DMS153 treated with DMSO at 0.1 percent for 48 hours (cell line): ENCODE measurements at regions not wholly inside any gene's neighbourhood (a gene's known extent, or its start where the extent isn't known, plus 50 kb on each side); places are given as distances from the start of the nearest gene placed in this dataset.
"Not testable (repeated sequence)": the region's sequence is repeated elsewhere in the genome, so short reads cannot be mapped to it uniquely, and the experiment has no call there.

Experiments
- DNase-seq: peaks from one replicate; lab custom pipeline; 2025; ENCODE audit not compliant: unreplicated experiment; lab: John Stamatoyannopoulos, UW

DNA sequence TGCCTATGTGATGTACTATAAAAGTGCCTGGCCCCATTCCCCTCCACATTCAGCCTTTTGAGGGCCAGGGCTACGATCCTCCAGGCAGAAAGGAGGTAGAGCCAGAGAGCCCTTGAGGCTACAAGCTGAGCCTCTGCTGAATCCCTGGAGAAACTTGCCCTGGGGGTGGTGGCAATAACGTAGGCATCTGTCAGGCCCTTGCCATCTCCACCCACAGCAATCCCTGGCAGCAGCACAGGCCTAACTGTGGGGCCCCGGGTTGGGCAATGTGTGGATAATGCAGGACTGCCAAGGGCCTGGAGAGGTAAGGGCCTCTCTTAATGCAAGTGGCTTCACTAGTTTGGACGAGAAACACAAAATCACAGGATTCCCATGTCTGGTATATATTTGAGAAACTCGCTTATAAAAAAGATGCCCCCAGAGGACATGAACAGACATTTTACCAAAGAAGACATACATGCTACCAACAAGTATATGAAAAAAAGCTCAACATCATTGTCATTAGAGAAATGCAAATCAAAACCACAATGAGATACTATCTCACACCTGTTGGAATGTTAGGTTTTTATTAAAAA, 99.0 kb downstream of the QRSL1 start:
- no peak for DNase-seq

DNA sequence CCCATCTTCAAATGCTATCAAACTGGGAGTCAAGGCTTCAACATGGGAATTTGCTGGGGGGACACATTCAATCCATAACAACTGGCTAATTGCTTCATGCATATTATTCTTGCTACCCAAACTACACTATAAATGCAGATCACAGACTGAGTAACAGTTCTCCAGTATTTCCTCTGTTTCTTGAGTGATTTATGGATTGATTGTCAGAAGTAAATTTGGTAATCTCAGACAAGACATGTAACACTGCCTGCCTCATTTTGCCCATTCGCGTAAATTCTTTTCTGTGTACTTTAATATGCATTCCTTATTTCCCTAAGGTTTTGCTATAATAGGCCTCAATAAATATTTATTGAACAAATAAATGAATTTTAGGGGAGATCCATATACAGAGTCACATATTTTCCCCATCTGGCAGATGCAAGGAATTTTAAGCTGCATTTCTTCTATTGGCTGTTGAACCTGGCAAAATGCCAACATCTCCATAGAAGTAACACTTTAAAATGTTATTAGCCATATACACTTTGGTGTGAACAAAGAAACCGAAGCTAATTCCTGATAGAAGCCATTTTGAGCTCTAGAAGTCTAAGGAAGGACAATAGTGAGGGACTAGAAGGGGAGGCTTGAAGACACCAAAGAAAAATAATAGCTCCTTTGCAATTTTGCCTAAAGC, 98.2 kb downstream of the QRSL1 start:
- DNase-seq, result no peak

DNA sequence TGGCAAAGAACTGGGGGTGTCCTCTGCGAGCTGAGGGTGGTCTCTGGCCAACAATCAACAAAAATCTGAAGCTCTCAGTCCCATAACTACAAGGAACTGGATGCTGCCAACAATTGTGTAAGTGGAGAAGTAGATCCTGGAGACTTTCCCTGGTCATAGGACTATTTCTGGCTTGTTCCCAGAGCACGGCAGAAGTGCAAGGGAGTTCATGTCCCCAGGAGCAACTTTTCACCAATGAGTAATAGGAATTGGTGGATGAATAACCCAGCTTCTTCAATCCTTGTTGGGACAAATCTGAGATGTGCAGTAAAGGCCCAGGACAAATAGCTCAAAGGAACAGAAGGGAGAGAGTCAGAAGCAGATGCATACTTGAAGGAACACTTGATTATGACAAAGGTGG, 95.5 kb downstream of the QRSL1 start:
- no peak for DNase-seq

DNA sequence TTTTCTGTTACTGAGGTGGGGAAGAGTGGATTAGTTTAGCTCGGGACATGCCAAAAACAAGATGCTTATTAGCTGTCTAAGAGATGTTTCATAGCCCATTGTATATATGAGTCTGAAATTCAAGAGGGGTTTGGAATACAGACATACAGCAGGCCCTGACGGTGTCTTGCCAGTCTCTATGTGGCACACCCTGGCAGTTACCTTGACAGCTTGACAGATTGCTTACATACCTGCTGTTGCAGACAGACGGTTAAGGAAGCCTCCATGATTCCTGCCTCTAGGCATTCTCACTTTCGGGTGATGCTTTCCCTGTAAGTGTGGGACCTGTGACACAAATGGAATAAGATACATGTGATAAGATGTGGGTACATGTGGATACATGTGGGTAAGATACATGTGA, 95.0 kb downstream of the QRSL1 start:
- no peak for DNase-seq

DNA sequence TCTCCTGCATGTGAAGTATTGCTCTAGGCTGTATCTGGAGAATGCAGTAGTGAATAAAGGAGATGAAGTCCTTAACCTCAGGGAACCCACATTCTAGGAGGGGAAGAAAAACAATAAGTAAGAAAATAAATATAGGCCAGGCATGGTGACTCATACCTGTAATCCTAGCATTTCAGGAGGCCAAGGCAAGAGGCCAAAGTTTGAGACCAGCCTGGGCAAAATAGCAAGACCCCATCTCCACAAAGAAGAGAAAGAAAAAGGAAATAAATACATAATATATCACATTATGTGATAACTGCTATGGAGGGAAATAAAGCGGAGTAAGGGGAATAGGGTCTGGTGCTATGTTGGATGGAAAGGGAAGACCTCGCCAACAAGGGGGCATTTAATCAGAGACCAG, 94.0 kb downstream of the QRSL1 start:
- not testable (repeated sequence) for DNase-seq

DNA sequence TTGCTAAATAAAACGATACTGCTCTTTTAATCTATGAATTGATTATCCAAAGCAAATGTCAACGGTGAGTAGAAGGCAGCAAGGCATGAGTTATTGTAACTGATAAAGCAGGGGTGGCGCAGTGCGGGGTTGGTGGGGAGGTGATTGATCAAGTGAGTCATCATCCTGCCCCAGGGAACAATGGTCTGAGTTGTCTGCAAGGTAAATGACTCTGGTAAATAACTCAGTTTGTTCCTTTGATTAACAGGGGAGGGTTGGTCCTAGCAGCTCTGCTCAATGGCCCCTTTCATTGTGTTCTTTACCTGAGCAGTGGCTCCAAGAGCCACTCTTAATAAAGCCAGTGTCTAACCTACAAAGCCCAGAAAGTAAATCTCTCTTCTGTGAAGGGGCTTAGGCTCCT, 91.8 kb downstream of the QRSL1 start:
- DNase-seq, result not testable (repeated sequence)
